SU-DHL-6 (cell line): ENCODE measurements at regions not wholly inside any gene's neighbourhood (a gene's known extent, or its start where the extent isn't known, plus 50 kb on each side); places are given as distances from the start of the nearest gene placed in this dataset.

Experiments
- EZH2phosphoT487 ChIP-seq: fragments of 200-600 bp; sonication (generic), shearing (Covaris generic); conservative IDR thresholded peaks from 2 replicates; pipeline ENCODE4 v1.6.1; 2018; ENCODE audit warnings: mild to moderate bottlenecking, antibody characterized with exemption, low read length, moderate library complexity, mixed read lengths
- TF ChIP-seq, protein P1 (sequence below): fragments of 200-600 bp; sonication (generic); IDR thresholded peaks from one replicate; pipeline ENCODE4 v1.5.1; 2017; ENCODE audit warnings: antibody characterized with exemption, mild to moderate bottlenecking, low read length, moderate library complexity; ENCODE audit not compliant: insufficient read depth, poor library complexity, severe bottlenecking

DNA sequence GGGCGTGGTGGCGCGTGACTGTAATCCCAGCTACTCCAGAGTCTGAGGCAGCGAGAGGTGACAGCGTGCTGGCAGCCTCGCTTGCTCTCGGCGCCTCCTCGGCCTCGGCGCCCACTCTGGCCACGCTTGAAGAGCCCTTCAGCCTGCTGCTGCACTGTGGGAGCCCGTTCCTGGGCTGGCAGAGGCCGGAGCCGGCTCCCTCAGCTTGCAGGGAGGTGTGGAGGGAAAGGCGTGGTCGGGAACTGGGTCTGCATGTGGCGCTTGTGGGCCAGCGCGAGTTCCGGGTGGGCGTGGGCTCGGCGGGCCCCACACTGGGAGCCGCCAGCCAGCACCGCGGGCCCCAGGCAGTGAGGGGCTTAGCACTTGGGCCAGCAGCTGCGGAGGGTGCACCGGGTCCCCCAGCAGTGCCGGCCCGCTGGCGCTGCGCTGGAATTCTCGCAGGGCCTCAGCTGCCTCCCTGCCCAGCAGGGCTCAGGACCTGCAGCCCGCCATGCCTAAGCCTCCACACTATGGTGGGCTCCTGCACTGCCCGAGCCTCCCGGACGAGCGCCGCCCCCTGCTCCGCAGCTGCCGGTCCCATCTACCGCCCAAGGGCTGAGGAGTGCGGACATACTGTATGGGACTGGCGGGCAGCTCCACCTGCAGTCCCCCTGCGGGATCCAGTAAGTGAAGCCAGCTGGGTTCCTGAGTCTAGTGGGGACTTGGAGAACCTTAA lies 1093.3 kb upstream of the CDH8 start:
- TF ChIP-seq, protein P1, sequence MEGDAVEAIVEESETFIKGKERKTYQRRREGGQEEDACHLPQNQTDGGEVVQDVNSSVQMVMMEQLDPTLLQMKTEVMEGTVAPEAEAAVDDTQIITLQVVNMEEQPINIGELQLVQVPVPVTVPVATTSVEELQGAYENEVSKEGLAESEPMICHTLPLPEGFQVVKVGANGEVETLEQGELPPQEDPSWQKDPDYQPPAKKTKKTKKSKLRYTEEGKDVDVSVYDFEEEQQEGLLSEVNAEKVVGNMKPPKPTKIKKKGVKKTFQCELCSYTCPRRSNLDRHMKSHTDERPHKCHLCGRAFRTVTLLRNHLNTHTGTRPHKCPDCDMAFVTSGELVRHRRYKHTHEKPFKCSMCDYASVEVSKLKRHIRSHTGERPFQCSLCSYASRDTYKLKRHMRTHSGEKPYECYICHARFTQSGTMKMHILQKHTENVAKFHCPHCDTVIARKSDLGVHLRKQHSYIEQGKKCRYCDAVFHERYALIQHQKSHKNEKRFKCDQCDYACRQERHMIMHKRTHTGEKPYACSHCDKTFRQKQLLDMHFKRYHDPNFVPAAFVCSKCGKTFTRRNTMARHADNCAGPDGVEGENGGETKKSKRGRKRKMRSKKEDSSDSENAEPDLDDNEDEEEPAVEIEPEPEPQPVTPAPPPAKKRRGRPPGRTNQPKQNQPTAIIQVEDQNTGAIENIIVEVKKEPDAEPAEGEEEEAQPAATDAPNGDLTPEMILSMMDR, result no peak
- TF ChIP-seq EZH2phosphoT487, result no peak
